DND-41 (cell line): ENCODE measurements at regions not wholly inside any gene's neighbourhood (a gene's known extent, or its start where the extent isn't known, plus 50 kb on each side); places are given as distances from the start of the nearest gene placed in this dataset.

Experiments used
- CTCF ChIP-seq: IDR thresholded peaks from 2 replicates; pipeline ENCODE4 v1.5.1; 2012; ENCODE audit warnings: borderline replicate concordance, low read length, moderate library complexity, mild to moderate bottlenecking; ENCODE audit not compliant: poor library complexity, severe bottlenecking; ENCODE audit errors: extremely low read depth
- EZH2 ChIP-seq: IDR thresholded peaks from 3 replicates; pipeline ENCODE4 v1.6.1; 2012; ENCODE audit warnings: borderline replicate concordance, low read depth, mild to moderate bottlenecking, moderate library complexity, low read length, inconsistent platforms; ENCODE audit not compliant: severe bottlenecking

- TF ChIP-seq CTCF (no peak), EZH2 (no peak)
Measured at GRCh38 chr6:137998461-137999019, 108.7 kb downstream of the PERP start.
